ENCODE measurements at regions not wholly inside any gene's neighbourhood (a gene's known extent, or its start where the extent isn't known, plus 50 kb on each side); places are given as distances from the start of the nearest gene placed in this dataset.

DNA sequence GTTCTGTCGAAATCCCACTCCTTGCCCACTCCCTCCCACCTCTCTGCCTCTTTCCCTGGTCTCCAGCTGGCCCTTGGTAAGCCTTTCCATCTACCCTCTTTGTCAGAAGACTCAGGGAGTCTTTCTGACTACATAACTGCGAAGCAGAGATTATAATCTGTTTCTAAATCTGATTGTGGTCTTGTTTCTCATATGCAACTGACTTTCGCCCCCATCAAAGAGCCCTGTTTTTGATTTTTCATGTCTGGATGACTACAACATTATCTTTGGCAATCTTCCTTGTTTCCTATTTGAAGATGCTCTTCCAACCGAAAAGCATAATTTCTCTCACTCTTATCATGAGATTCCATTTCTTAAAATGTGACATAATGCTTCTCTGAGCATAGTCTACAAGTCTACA, 218.2 kb upstream of the ADAMTSL1 start:
- intact Hi-C loops (cut with micrococcal nuclease; ENCODE audit: unreplicated experiment) (loop anchor here (1.0 to 10.0 kb wide), 7 partner anchors 141 to 1202 kb away; no protein-coding TSS in a partner anchor), in situ Hi-C loops (cut with MboI) (loop anchor here (25.0 kb wide), 2 partner anchors 907 to 1207 kb away; no protein-coding TSS in a partner anchor)
- FAIRE-seq = no peak
- ChIA-PET CTCF (interaction anchor here (0.5 to 5.4 kb wide), 31 partner anchors 10 to 1433 kb away, joined by 3 to 105 read pairs (median 4); no protein-coding TSS in a partner anchor), POLR2A (no interaction called here), RAD21 (ENCODE audit: unreplicated experiment) (interaction anchor here (0.7 to 2.8 kb wide), 8 partner anchors 24 to 1198 kb away, joined by 3 to 42 read pairs (median 4); no protein-coding TSS in a partner anchor), SMC1A (ENCODE audit: uncharacterized antibody, unreplicated experiment) (interaction anchor here (0.6 to 4.0 kb wide), 11 partner anchors 26 to 1876 kb away, joined by 3 to 30 read pairs (median 4); no protein-coding TSS in a partner anchor)
- Histone ChIP-seq H3K9ac (ENCODE audit: control insufficient read depth, insufficient read depth, low read length) (no peak overlapping the region), H3K4me3 (no peak overlapping the region), H4K20me1 (ENCODE audit: control insufficient read depth, insufficient read depth) (no peaks in the 10 kb centered on the region), H3K36me3 (ENCODE audit: control insufficient read depth in 2 of 2, insufficient read depth in 2 of 2, low read length in 1 of 2) (no peaks in the 10 kb centered on the region), H3K4me2 (ENCODE audit: control insufficient read depth, insufficient read depth) (no peak overlapping the region), H3K4me1 (ENCODE audit: control insufficient read depth, insufficient read depth, low read length) (no peaks in the 10 kb centered on the region), H3K79me2 (ENCODE audit: control insufficient read depth, insufficient read depth, low read length) (no peaks in the 10 kb centered on the region), H3K27me3 (replicated peaks in 1 of 2; ENCODE audit: control insufficient read depth in 2 of 2, insufficient read depth in 2 of 2, low read length in 1 of 2) (no peaks in the 10 kb centered on the region), H2AFZ (ENCODE audit: control insufficient read depth, low read depth, low read length) (no peak overlapping the region), H3K9me3 (replicated peaks; ENCODE audit: control insufficient read depth, insufficient read depth, low read length) (no peaks in the 10 kb centered on the region), H3K27ac (ENCODE audit: control insufficient read depth, insufficient read depth) (no peak overlapping the region)
- no TSS peak for BruUV-seq (replicated peaks)
- ATAC-seq = no peak
- no peak for DNase-seq (ENCODE audit: low read depth, low spot score)
- WGBS (ENCODE audit: insufficient coverage, insufficient replicate concordance, low lambda C conversion rate, missing lambda C conversion rate) = 15% methylated on average over 4 of the region's 4 CpGs
- TF ChIP-seq MXI1 (IDR thresholded peaks at IDR 0.05; ENCODE audit: low read depth, low read length) = no peak
- TF ChIP-seq, protein P1, sequence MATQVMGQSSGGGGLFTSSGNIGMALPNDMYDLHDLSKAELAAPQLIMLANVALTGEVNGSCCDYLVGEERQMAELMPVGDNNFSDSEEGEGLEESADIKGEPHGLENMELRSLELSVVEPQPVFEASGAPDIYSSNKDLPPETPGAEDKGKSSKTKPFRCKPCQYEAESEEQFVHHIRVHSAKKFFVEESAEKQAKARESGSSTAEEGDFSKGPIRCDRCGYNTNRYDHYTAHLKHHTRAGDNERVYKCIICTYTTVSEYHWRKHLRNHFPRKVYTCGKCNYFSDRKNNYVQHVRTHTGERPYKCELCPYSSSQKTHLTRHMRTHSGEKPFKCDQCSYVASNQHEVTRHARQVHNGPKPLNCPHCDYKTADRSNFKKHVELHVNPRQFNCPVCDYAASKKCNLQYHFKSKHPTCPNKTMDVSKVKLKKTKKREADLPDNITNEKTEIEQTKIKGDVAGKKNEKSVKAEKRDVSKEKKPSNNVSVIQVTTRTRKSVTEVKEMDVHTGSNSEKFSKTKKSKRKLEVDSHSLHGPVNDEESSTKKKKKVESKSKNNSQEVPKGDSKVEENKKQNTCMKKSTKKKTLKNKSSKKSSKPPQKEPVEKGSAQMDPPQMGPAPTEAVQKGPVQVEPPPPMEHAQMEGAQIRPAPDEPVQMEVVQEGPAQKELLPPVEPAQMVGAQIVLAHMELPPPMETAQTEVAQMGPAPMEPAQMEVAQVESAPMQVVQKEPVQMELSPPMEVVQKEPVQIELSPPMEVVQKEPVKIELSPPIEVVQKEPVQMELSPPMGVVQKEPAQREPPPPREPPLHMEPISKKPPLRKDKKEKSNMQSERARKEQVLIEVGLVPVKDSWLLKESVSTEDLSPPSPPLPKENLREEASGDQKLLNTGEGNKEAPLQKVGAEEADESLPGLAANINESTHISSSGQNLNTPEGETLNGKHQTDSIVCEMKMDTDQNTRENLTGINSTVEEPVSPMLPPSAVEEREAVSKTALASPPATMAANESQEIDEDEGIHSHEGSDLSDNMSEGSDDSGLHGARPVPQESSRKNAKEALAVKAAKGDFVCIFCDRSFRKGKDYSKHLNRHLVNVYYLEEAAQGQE (IDR thresholded peaks at IDR 0.05; ENCODE audit: low read depth, low read length) = no peak
- TF ChIP-seq NR2C1 (IDR thresholded peaks at IDR 0.05) = no peak
- no peak for TF ChIP-seq ESRRA (IDR thresholded peaks at IDR 0.05; ENCODE audit: low read length)
- TF ChIP-seq, protein P2, sequence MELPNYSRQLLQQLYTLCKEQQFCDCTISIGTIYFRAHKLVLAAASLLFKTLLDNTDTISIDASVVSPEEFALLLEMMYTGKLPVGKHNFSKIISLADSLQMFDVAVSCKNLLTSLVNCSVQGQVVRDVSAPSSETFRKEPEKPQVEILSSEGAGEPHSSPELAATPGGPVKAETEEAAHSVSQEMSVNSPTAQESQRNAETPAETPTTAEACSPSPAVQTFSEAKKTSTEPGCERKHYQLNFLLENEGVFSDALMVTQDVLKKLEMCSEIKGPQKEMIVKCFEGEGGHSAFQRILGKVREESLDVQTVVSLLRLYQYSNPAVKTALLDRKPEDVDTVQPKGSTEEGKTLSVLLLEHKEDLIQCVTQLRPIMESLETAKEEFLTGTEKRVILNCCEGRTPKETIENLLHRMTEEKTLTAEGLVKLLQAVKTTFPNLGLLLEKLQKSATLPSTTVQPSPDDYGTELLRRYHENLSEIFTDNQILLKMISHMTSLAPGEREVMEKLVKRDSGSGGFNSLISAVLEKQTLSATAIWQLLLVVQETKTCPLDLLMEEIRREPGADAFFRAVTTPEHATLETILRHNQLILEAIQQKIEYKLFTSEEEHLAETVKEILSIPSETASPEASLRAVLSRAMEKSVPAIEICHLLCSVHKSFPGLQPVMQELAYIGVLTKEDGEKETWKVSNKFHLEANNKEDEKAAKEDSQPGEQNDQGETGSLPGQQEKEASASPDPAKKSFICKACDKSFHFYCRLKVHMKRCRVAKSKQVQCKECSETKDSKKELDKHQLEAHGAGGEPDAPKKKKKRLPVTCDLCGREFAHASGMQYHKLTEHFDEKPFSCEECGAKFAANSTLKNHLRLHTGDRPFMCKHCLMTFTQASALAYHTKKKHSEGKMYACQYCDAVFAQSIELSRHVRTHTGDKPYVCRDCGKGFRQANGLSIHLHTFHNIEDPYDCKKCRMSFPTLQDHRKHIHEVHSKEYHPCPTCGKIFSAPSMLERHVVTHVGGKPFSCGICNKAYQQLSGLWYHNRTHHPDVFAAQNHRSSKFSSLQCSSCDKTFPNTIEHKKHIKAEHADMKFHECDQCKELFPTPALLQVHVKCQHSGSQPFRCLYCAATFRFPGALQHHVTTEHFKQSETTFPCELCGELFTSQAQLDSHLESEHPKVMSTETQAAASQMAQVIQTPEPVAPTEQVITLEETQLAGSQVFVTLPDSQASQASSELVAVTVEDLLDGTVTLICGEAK (IDR thresholded peaks at IDR 0.05; ENCODE audit: borderline replicate concordance) = no peak
- TF ChIP-seq GATAD2B (conservative IDR thresholded peaks at IDR 0.05; ENCODE audit: low read depth) = no peak
- TF ChIP-seq YBX1 (IDR thresholded peaks at IDR 0.05) = no peak
- TF ChIP-seq RB1 (IDR thresholded peaks at IDR 0.05; ENCODE audit: borderline replicate concordance) = no peak
- no peak for TF ChIP-seq MEF2B (IDR thresholded peaks at IDR 0.05; ENCODE audit: partially characterized antibody, poor library complexity, severe bottlenecking)
- no peak for TF ChIP-seq TCF3 (IDR thresholded peaks at IDR 0.05; ENCODE audit: borderline replicate concordance, insufficient read depth, low read depth, low read length)
- no peak for TF ChIP-seq FOXM1 (IDR thresholded peaks at IDR 0.05; ENCODE audit: low read depth, low read length)
- no peak for TF ChIP-seq NR2F1 (conservative IDR thresholded peaks at IDR 0.05)
- TF ChIP-seq, protein P3, sequence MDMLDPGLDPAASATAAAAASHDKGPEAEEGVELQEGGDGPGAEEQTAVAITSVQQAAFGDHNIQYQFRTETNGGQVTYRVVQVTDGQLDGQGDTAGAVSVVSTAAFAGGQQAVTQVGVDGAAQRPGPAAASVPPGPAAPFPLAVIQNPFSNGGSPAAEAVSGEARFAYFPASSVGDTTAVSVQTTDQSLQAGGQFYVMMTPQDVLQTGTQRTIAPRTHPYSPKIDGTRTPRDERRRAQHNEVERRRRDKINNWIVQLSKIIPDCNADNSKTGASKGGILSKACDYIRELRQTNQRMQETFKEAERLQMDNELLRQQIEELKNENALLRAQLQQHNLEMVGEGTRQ (IDR thresholded peaks at IDR 0.05; ENCODE audit: borderline replicate concordance, low read depth, low read length) = no peak
- TF ChIP-seq, protein P4, sequence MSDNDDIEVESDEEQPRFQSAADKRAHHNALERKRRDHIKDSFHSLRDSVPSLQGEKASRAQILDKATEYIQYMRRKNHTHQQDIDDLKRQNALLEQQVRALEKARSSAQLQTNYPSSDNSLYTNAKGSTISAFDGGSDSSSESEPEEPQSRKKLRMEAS (IDR thresholded peaks at IDR 0.05; ENCODE audit: low read depth, low read length) = no peak
- no peak for TF ChIP-seq NFYB (IDR thresholded peaks at IDR 0.05; ENCODE audit: insufficient read depth, low read depth, low read length)
- TF ChIP-seq PAX8 (IDR thresholded peaks at IDR 0.05) = no peak
- TF ChIP-seq POLR2AphosphoS5 (IDR thresholded peaks at IDR 0.05; ENCODE audit: low read length) = no peak
